Adipocyte (in vitro differentiated cells): ENCODE measurements at regions not wholly inside any gene's neighbourhood (a gene's known extent, or its start where the extent isn't known, plus 50 kb on each side); places are given as distances from the start of the nearest gene placed in this dataset.

ENCODE experiments used
- DNase-seq: peaks from one replicate; pipeline ENCODE4 v3.0.0-alpha.2; 2015; ENCODE audit warnings: low read depth
- H3K27me3 ChIP-seq: replicated peaks from 2 replicates; pipeline ENCODE4 v1.7.0; 2013; ENCODE audit warnings: mild to moderate bottlenecking, low read length, moderate library complexity; ENCODE audit not compliant: control insufficient read depth, insufficient read depth
- H3K36me3 ChIP-seq: 2 replicates; pipeline ENCODE4 v1.7.0; 2013; ENCODE audit warnings: low read length, mild to moderate bottlenecking, moderate library complexity; ENCODE audit not compliant: control insufficient read depth, insufficient read depth, severe bottlenecking
- H3K4me1 ChIP-seq: 2 replicates; pipeline ENCODE4 v1.7.0; 2013; ENCODE audit warnings: mild to moderate bottlenecking, low read length, moderate library complexity; ENCODE audit not compliant: control insufficient read depth, insufficient read depth
- H3K4me3 ChIP-seq: 2 replicates; pipeline ENCODE4 v1.7.0; 2013; ENCODE audit warnings: mild to moderate bottlenecking, low read length, moderate library complexity
- H3K9ac ChIP-seq: 2 replicates; pipeline ENCODE4 v1.7.0; 2013; ENCODE audit warnings: mild to moderate bottlenecking, low read length, moderate library complexity
- H3K9me3 ChIP-seq: 2 replicates; pipeline ENCODE4 v1.7.0; 2013; ENCODE audit warnings: mild to moderate bottlenecking, low read length, moderate library complexity; ENCODE audit not compliant: control insufficient read depth

GRCh38 chr2:37425408-37425807, 81.0 kb downstream of the QPCT start:
- Histone ChIP-seq H3K9ac (no peak overlapping the region), H3K9me3 (no peaks in the 10 kb centered on the region), H3K36me3 (no peaks in the 10 kb centered on the region), H3K4me1 (peaks cover 7% of the 10 kb centered on the region), H3K4me3 (no peak overlapping the region), H3K27me3 (no peaks in the 10 kb centered on the region)
- DNase-seq: no peak

DNA sequence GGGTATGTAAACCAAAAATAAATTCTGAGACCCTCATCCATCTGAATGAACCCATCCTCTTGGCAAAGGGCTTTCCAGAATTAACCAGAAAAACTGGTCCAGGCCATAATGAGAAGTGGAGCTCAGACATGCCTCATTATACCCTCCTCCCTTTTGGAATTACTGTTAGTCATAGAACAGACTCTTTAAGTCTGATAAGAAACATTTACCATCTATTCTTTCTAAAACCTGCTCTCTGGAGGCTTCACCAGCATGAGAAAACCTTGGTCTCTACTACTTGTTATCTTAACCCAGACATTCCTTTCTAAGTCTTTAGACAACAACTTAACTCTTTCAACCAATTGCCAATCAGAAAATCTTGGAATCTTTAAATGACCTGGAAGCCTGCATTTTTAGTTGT, 82.8 kb downstream of the QPCT start:
- Histone ChIP-seq H3K4me3 (no peak overlapping the region), H3K36me3 (no peaks in the 10 kb centered on the region), H3K9me3 (no peaks in the 10 kb centered on the region), H3K27me3 (no peaks in the 10 kb centered on the region), H3K4me1 (no peaks in the 10 kb centered on the region), H3K9ac (no peak overlapping the region)
- DNase-seq: no peak

GRCh38 chr2:37436323-37436722, 91.9 kb downstream of the QPCT start:
- H3K4me3 ChIP-seq: no peak overlapping the region
- H3K4me1 ChIP-seq: peaks cover 5% of the 10 kb centered on the region
- no peaks in the 10 kb centered on the region for H3K27me3 ChIP-seq
- peak; percentile 73 for DNase-seq
- H3K9ac ChIP-seq: no peak overlapping the region
- no peaks in the 10 kb centered on the region for H3K9me3 ChIP-seq
- H3K36me3 ChIP-seq: no peaks in the 10 kb centered on the region

- Histone ChIP-seq H3K4me3 (no peak overlapping the region), H3K9me3 (no peaks in the 10 kb centered on the region), H3K4me1 (peaks cover 5% of the 10 kb centered on the region), H3K27me3 (no peaks in the 10 kb centered on the region), H3K36me3 (no peaks in the 10 kb centered on the region), H3K9ac (no peak overlapping the region)
- no peak for DNase-seq
These were observed 94.8 kb downstream of the QPCT start for GRCh38 chr2:37439131-37439642.

- peaks cover 5% of the 10 kb centered on the region for H3K4me1 ChIP-seq
- H3K9me3 ChIP-seq: no peaks in the 10 kb centered on the region
- no peak for DNase-seq
- no peaks in the 10 kb centered on the region for H3K36me3 ChIP-seq
- no peak overlapping the region for H3K9ac ChIP-seq
- no peak overlapping the region for H3K4me3 ChIP-seq
- no peaks in the 10 kb centered on the region for H3K27me3 ChIP-seq
These were observed 96.6 kb downstream of the QPCT start for GRCh38 chr2:37441055-37441454.

DNA sequence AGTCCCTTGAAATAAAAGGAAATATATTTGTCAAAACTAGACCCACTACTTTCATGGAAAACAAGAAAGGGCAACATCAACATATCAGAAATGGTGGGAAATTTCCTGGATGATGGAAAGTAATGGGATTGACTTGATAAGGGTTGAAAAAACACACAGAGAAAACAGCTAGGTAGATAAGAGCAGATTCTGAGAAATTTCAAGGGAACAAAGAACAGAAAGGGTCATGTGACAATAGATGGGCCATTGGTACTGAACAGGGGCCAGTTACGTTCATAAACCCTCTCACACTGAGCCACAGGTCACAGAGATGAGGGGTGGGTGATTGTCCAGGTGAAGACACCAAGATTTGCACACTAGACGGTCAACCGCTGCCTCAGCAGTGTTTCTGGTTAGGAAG, 98.7 kb downstream of the QPCT start:
- Histone ChIP-seq H3K36me3 (no peaks in the 10 kb centered on the region), H3K9me3 (no peaks in the 10 kb centered on the region), H3K4me1 (no peaks in the 10 kb centered on the region), H3K4me3 (no peak overlapping the region), H3K9ac (no peak overlapping the region), H3K27me3 (no peaks in the 10 kb centered on the region)
- DNase-seq: no peak

- DNase-seq: no peak
- Histone ChIP-seq H3K27me3 (no peaks in the 10 kb centered on the region), H3K9ac (no peak overlapping the region), H3K4me1 (no peaks in the 10 kb centered on the region), H3K36me3 (no peaks in the 10 kb centered on the region), H3K4me3 (no peak overlapping the region), H3K9me3 (no peaks in the 10 kb centered on the region)
These were observed 103.0 kb downstream of the QPCT start for GRCh38 chr2:37447446-37447845.

DNA sequence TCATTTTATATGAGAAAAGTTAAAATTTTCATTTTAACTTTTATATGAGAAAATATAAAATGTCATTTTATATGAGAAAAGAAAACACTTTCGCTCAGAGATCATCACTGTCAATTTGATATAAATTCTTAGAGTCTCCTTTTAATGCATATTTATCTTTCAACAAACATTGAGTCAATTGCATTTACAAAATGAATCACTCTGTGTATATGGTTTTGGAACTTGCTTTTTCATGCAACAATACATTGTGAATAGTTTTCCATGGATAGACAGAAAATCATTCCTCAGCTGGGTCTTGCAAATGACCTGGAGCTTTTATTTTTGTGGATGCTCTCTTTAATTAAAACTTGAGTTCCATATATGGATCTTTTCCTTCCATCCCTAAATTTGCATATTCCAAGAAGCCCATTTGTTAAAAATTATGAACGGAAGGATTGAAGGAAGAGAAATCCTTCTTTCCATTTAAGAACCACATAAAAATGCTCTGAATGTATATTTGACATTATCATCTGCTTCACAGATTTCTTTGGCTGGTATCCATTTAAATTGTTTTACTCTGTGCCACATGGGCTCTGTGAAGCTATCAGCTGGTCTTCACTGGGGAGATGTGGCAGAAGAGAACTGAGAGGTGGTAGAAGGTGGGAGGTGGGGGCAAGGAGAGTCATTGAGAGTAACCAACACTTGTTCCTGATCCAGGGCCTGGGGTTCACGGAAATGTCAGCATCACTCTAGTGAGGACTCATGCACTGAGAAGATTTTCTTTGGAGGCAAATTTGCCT, 104.1 kb downstream of the QPCT start:
- Histone ChIP-seq H3K27me3 (no peaks in the 10 kb centered on the region), H3K9ac (no peak overlapping the region), H3K4me3 (no peak overlapping the region), H3K4me1 (no peaks in the 10 kb centered on the region), H3K36me3 (no peaks in the 10 kb centered on the region), H3K9me3 (no peaks in the 10 kb centered on the region)
- no peak for DNase-seq

GRCh38 chr2:37449761-37450296, 105.4 kb downstream of the QPCT start:
- DNase-seq: no peak
- H3K4me3 ChIP-seq: no peak overlapping the region

GRCh38 chr2:37453027-37453426, 108.6 kb downstream of the QPCT start:
- no peaks in the 10 kb centered on the region for H3K9me3 ChIP-seq
- no peak overlapping the region for H3K4me3 ChIP-seq
- peaks cover 28% of the 10 kb centered on the region for H3K4me1 ChIP-seq
- H3K27me3 ChIP-seq: no peaks in the 10 kb centered on the region
- DNase-seq: no peak
- H3K36me3 ChIP-seq: no peaks in the 10 kb centered on the region
- no peak overlapping the region for H3K9ac ChIP-seq

More at GRCh38 chr2:37449761-37450296, 105.4 kb downstream of the QPCT start:
- Histone ChIP-seq H3K9me3 (no peaks in the 10 kb centered on the region), H3K4me1 (peaks cover 3% of the 10 kb centered on the region), H3K27me3 (no peaks in the 10 kb centered on the region), H3K36me3 (no peaks in the 10 kb centered on the region), H3K9ac (no peak overlapping the region)

GRCh38 chr2:37454851-37455762, 110.7 kb downstream of the QPCT start:
- no peaks in the 10 kb centered on the region for H3K36me3 ChIP-seq
- no peak for DNase-seq
- peaks cover 47% of the 10 kb centered on the region for H3K4me1 ChIP-seq
- H3K27me3 ChIP-seq: no peaks in the 10 kb centered on the region
- H3K9me3 ChIP-seq: no peaks in the 10 kb centered on the region
- H3K9ac ChIP-seq: no peak overlapping the region
- no peak overlapping the region for H3K4me3 ChIP-seq
